ENCODE measurements at regions not wholly inside any gene's neighbourhood (a gene's known extent, or its start where the extent isn't known, plus 50 kb on each side); places are given as distances from the start of the nearest gene placed in this dataset.
"Not testable (repeated sequence)": the region's sequence is repeated elsewhere in the genome, so short reads cannot be mapped to it uniquely, and the experiment has no call there.

DNA sequence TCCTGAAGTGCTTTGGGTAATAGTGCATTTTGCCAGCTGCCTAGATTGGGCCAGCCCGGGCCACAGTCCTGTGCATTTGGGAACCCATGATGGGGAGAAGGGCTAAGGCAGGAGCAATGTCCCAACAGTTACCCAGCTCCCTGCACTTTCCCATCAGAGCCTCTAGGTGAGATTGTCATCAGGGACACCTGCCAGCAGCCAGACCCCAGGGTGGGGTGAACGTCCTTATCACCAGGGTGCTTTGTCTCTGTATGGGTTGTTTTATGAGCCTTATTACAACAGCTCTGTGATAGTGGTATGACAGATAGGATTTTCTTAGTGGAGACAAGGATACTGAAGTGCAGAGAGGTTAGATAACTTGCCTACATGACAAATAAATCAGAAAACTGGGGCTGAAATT is 365.7 kb downstream of the OSTF1 start:
- H2AFZ ChIP-seq, result no peak overlapping the region
- no peak overlapping the region for H3K27ac ChIP-seq
- no peak overlapping the region for H3K4me3 ChIP-seq (ENCODE audit: low read depth, low read length)
- TF ChIP-seq, protein P1, sequence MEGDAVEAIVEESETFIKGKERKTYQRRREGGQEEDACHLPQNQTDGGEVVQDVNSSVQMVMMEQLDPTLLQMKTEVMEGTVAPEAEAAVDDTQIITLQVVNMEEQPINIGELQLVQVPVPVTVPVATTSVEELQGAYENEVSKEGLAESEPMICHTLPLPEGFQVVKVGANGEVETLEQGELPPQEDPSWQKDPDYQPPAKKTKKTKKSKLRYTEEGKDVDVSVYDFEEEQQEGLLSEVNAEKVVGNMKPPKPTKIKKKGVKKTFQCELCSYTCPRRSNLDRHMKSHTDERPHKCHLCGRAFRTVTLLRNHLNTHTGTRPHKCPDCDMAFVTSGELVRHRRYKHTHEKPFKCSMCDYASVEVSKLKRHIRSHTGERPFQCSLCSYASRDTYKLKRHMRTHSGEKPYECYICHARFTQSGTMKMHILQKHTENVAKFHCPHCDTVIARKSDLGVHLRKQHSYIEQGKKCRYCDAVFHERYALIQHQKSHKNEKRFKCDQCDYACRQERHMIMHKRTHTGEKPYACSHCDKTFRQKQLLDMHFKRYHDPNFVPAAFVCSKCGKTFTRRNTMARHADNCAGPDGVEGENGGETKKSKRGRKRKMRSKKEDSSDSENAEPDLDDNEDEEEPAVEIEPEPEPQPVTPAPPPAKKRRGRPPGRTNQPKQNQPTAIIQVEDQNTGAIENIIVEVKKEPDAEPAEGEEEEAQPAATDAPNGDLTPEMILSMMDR (IDR thresholded peaks at IDR 0.05), result no peak
- no peaks in the 10 kb centered on the region for H3K79me2 ChIP-seq
- no peaks in the 10 kb centered on the region for H3K36me3 ChIP-seq (ENCODE audit: control insufficient read depth, insufficient read depth, low read length)
- H3K9me3 ChIP-seq (ENCODE audit: control insufficient read depth, low read length), result no peaks in the 10 kb centered on the region
- no peaks in the 10 kb centered on the region for H3K27me3 ChIP-seq (ENCODE audit: control insufficient read depth, insufficient read depth, low read length)
- H3K4me1 ChIP-seq, result peaks cover 3% of the 10 kb centered on the region
- no peak overlapping the region for H3K4me2 ChIP-seq (ENCODE audit: low read length)
- H3K9ac ChIP-seq, result no peak overlapping the region

DNA sequence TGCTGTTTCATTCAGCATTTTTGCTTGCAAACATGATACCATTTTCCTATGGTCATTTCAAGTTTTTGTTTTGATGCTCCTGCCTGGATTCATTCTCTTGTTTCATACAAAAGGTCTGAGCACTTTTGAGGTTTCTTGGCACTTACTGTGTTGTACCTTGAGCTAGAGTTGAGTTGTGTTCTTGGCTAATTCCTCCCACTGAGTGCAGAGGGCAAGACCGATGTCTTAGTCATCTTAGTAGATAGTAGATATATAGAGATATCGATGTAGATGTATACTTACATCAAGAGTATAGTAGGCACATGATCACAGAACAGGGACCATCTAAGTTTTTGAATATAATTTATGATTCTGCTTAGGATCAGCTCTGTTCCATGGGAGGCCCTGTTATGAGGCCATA is 366.6 kb downstream of the OSTF1 start:
- no peak overlapping the region for H3K27ac ChIP-seq
- TF ChIP-seq, protein P1 (IDR thresholded peaks at IDR 0.05), result no peak
- no peak overlapping the region for H3K4me2 ChIP-seq (ENCODE audit: low read length)

DNA sequence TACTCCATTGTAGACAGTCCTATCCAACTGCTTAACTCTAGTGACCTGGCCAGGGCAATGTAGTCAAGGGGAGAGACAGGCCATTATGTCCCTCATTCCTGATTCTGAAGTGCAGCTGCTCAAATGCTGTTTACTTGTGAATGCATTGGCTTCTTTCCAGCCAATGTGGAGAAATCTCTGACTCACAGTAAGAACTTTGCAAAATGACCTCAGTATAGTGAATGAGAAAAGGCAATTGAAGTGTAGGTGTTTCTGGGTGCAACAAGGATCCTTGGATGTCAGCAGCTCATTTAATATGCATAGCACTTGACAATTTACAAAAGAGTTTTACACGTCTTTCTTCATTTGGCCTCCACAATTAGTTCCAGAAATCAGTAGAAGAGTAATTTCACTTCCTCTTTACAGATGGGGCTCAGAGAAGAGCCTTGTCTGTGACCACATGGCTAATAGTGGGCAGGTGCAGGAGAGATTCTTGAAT is 367.2 kb downstream of the OSTF1 start:
- Histone ChIP-seq H3K36me3 (ENCODE audit: control insufficient read depth, insufficient read depth, low read length) (no peaks in the 10 kb centered on the region), H3K9ac (no peak overlapping the region), H3K27me3 (ENCODE audit: control insufficient read depth, insufficient read depth, low read length) (no peaks in the 10 kb centered on the region), H2AFZ (no peak overlapping the region), H3K4me3 (ENCODE audit: low read depth, low read length) (no peak overlapping the region), H3K9me3 (ENCODE audit: control insufficient read depth, low read length) (no peaks in the 10 kb centered on the region), H3K4me2 (ENCODE audit: low read length) (no peak overlapping the region), H3K79me2 (no peaks in the 10 kb centered on the region), H3K27ac (no peak overlapping the region), H3K4me1 (peaks cover 3% of the 10 kb centered on the region)
- TF ChIP-seq, protein P1 (IDR thresholded peaks at IDR 0.05), result no peak

More for the DNA sequence above, 366.6 kb downstream of the OSTF1 start:
- H3K9ac ChIP-seq, result no peak overlapping the region
- H3K4me3 ChIP-seq (ENCODE audit: low read depth, low read length), result no peak overlapping the region
- H2AFZ ChIP-seq, result no peak overlapping the region
- no peaks in the 10 kb centered on the region for H3K79me2 ChIP-seq
- no peaks in the 10 kb centered on the region for H3K36me3 ChIP-seq (ENCODE audit: control insufficient read depth, insufficient read depth, low read length)
- no peaks in the 10 kb centered on the region for H3K9me3 ChIP-seq (ENCODE audit: control insufficient read depth, low read length)
- peaks cover 3% of the 10 kb centered on the region for H3K4me1 ChIP-seq
- no peaks in the 10 kb centered on the region for H3K27me3 ChIP-seq (ENCODE audit: control insufficient read depth, insufficient read depth, low read length)

DNA sequence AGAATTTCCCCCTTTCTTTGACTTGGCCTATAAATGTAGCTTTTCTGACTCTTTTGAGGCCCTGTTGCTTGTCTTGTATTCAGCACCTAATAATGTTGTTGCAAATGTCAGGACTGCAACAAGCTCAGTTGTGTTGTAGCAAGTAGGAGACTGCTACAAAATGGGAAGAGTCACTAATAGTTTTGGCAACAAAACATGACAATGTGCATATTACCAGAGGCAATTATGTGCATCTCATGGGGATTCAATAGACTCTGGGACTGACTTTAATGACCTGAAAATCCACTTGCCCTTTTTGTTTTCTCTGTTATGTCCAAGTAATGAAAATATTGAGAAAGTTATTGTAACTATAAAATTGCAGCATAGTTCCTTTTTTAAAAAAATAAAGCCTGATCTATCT is 368.4 kb downstream of the OSTF1 start:
- no peak overlapping the region for H3K4me2 ChIP-seq (ENCODE audit: low read length)
- no peaks in the 10 kb centered on the region for H3K36me3 ChIP-seq (ENCODE audit: control insufficient read depth, insufficient read depth, low read length)
- no peak overlapping the region for H3K9ac ChIP-seq
- no peak overlapping the region for H3K4me3 ChIP-seq (ENCODE audit: low read depth, low read length)
- no peak overlapping the region for H3K27ac ChIP-seq
- no peaks in the 10 kb centered on the region for H3K27me3 ChIP-seq (ENCODE audit: control insufficient read depth, insufficient read depth, low read length)
- TF ChIP-seq, protein P1 (IDR thresholded peaks at IDR 0.05), result no peak
- H3K4me1 ChIP-seq, result peaks cover 7% of the 10 kb centered on the region
- no peaks in the 10 kb centered on the region for H3K9me3 ChIP-seq (ENCODE audit: control insufficient read depth, low read length)
- no peak overlapping the region for H2AFZ ChIP-seq
- H3K79me2 ChIP-seq, result no peaks in the 10 kb centered on the region

DNA sequence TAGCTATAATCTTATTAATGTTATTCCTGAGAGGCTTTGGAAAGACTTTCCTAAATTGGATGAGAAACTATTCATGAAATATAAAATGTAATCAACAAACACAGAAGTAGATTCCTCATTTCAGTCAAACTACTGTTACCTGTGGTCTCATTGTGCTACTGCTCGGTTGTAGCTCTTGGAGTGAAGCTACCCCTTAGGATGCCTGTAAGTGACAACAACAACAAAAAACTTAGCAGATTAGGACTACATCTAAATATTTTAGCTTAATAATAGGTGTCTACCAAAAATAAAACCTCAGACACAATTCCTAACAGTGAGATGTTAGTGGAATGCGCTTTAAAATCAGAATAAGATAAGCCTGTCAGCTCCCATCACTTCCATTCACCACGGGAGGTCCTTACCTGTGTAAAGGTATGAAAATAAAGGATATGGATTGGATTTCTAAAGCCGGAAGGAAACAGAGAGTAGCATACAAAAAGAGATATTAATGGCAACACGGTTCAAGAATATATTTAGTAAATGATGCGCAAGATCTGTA is 369.2 kb downstream of the OSTF1 start:
- Histone ChIP-seq H3K79me2 (no peaks in the 10 kb centered on the region), H3K9me3 (ENCODE audit: control insufficient read depth, low read length) (no peaks in the 10 kb centered on the region), H3K27ac (no peak overlapping the region), H2AFZ (no peak overlapping the region), H3K4me3 (ENCODE audit: low read depth, low read length) (no peak overlapping the region), H3K4me2 (ENCODE audit: low read length) (no peak overlapping the region), H3K4me1 (peaks cover 10% of the 10 kb centered on the region), H3K36me3 (ENCODE audit: control insufficient read depth, insufficient read depth, low read length) (no peaks in the 10 kb centered on the region), H3K27me3 (ENCODE audit: control insufficient read depth, insufficient read depth, low read length) (no peaks in the 10 kb centered on the region), H3K9ac (no peak overlapping the region)
- TF ChIP-seq, protein P1 (IDR thresholded peaks at IDR 0.05), result no peak

DNA sequence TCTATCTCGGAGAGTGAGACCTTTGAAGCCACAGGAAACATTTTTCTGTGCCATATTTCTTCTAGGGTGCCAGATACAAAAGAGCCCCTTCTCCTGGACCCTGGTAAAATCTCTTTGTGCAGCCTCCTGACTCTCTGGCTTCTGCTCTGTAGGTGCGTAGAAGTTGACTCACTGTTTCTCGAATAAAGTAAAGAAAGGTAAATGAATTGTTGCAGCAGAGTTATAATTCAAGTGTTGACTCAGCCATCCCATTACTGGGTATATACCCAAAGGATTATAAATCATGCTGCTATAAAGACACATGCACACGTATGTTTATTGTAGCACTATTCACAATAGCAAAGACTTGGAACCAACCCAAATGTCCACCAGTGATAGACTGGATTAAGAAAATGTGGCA is 371.0 kb downstream of the OSTF1 start:
- H3K4me2 ChIP-seq (ENCODE audit: low read length); H3K36me3 ChIP-seq (ENCODE audit: control insufficient read depth, insufficient read depth, low read length); H3K27me3 ChIP-seq (ENCODE audit: control insufficient read depth, insufficient read depth, low read length); H2AFZ ChIP-seq; H3K27ac ChIP-seq; H3K9me3 ChIP-seq (ENCODE audit: control insufficient read depth, low read length); H3K4me3 ChIP-seq (ENCODE audit: low read depth, low read length); H3K9ac ChIP-seq; H3K79me2 ChIP-seq: not testable (repeated sequence)
- peaks cover 10% of the 10 kb centered on the region for H3K4me1 ChIP-seq
